AG04450 (cell line): ENCODE measurements at regions not wholly inside any gene's neighbourhood (a gene's known extent, or its start where the extent isn't known, plus 50 kb on each side); places are given as distances from the start of the nearest gene placed in this dataset.

Experiments used
- CTCF ChIA-PET: fragments of 300-600, 350-600 bp; formaldehyde crosslinking; extraction: SDS; loops from one replicate; lab custom pipeline; 2022; ENCODE audit warnings: antibody characterized with exemption, inconsistent platforms; lab: Charles Lee
- POLR2A ChIA-PET: fragments of 350-600 bp; formaldehyde crosslinking; extraction: SDS; loops from one replicate; lab custom pipeline; 2021; ENCODE audit warnings: antibody characterized with exemption, inconsistent platforms; lab: Yijun Ruan, JAX
- DNase-seq: peaks from one replicate; pipeline ENCODE4 v3.0.0-alpha.2; 2011; ENCODE audit warnings: low read depth, low spot score
- H3K27ac ChIP-seq: one replicate; pipeline ENCODE4 v1.5.1; 2012; ENCODE audit warnings: low read depth, low read length, control low read depth
- H3K27me3 ChIP-seq: one replicate; pipeline ENCODE4 v1.6.0; 2012; ENCODE audit warnings: low read length; ENCODE audit not compliant: control insufficient read depth, insufficient read depth
- H3K4me3 ChIP-seq: 2 replicates; pipeline ENCODE4 v1.5.1; 2011; ENCODE audit warnings: mild to moderate bottlenecking, low read depth, low read length, control low read depth
- H3K9me3 ChIP-seq: 2 replicates; pipeline ENCODE4 v1.5.1; 2012; ENCODE audit warnings: low read length; ENCODE audit not compliant: control insufficient read depth, insufficient read depth
- TF ChIP-seq, protein P1 (sequence below): IDR thresholded peaks from 2 replicates; pipeline ENCODE4 v1.5.1; 2011; ENCODE audit warnings: low read depth, low read length, control low read depth, inconsistent platforms

DNA sequence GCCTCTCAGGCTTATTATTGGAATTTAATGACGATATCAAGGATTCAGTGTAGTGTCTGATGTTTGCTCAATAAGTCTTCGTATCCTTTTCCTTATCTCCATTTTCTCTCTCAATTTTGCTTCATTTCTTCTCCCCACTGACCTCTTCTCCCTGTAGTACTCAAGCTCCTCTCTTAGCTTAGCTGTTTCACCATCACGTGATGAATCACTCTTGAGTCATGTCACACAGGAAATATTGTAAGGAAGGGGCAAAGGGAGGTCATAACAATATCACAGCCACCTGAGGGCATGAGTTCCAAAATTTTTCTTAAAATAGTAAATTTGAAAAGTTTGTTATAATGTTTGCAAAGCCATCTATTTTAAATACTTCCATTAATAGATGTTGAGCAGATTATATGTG is 392.2 kb upstream of the MARCKS start:
- no peaks in the 10 kb centered on the region for H3K9me3 ChIP-seq
- TF ChIP-seq, protein P1, sequence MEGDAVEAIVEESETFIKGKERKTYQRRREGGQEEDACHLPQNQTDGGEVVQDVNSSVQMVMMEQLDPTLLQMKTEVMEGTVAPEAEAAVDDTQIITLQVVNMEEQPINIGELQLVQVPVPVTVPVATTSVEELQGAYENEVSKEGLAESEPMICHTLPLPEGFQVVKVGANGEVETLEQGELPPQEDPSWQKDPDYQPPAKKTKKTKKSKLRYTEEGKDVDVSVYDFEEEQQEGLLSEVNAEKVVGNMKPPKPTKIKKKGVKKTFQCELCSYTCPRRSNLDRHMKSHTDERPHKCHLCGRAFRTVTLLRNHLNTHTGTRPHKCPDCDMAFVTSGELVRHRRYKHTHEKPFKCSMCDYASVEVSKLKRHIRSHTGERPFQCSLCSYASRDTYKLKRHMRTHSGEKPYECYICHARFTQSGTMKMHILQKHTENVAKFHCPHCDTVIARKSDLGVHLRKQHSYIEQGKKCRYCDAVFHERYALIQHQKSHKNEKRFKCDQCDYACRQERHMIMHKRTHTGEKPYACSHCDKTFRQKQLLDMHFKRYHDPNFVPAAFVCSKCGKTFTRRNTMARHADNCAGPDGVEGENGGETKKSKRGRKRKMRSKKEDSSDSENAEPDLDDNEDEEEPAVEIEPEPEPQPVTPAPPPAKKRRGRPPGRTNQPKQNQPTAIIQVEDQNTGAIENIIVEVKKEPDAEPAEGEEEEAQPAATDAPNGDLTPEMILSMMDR: no peak
- no peak for DNase-seq
- CTCF ChIA-PET: no interaction called here
- no peaks in the 10 kb centered on the region for H3K27me3 ChIP-seq
- POLR2A ChIA-PET: no interaction called here
- H3K4me3 ChIP-seq: no peak overlapping the region
- no peak overlapping the region for H3K27ac ChIP-seq

DNA sequence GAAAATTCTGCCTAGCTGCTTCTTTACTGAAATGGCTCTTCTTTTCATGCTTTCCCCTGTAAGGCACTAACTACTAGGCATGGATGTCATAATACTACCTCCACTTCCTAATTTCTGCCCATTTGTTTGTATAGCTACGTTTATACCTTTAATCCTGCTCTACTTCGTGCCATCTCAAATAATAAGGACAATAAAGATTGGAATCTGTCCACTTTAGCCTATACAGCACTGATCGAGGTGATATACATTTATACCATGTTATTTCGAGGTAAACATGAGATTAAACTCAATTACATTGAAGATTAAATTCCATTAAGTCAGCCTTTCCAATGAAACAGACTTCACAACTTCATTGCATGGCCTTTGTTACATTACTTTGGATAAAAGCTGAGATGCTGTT is 390.6 kb upstream of the MARCKS start:
- H3K27ac ChIP-seq: no peak overlapping the region
- no peaks in the 10 kb centered on the region for H3K9me3 ChIP-seq
- H3K27me3 ChIP-seq: no peaks in the 10 kb centered on the region
- no peak overlapping the region for H3K4me3 ChIP-seq
- TF ChIP-seq, protein P1: no peak
- ChIA-PET POLR2A (no interaction called here), CTCF (no interaction called here)
- no peak for DNase-seq

DNA sequence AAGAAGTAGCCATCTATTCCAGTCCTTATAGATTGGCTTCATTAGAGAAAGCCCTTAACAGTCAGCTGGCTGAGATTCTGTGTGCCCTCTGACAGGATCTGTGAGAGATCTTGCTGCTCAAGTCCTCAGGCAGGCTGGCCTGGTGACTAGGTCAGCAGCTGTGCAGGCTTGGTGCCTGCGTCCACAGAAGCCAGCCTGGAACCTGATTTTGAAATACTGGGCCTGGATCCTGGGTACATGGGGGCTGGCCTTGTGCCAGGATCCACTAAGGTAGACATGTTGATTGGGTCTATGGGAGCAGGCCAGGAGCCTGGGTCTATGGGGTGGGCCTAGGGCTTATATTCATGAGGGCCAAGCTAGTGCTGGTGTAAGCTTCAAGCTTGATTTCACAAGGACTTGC is 381.8 kb upstream of the MARCKS start:
- H3K27ac ChIP-seq: no peak overlapping the region
- H3K9me3 ChIP-seq: 0 out of 2 replicates have a peak, but pooled peaks cover 2% of the 10 kb centered on the region
- ChIA-PET POLR2A (no interaction called here), CTCF (no interaction called here)
- no peaks in the 10 kb centered on the region for H3K27me3 ChIP-seq
- no peak for DNase-seq
- TF ChIP-seq, protein P1: no peak
- H3K4me3 ChIP-seq: no peak overlapping the region

GRCh38 chr6:113476937-113477839 is 380.0 kb upstream of the MARCKS start:
- ChIA-PET CTCF (no interaction called here), POLR2A (no interaction called here)
- 0 out of 2 replicates have a peak, but pooled peaks cover 2% of the 10 kb centered on the region for H3K9me3 ChIP-seq
- H3K27me3 ChIP-seq: no peaks in the 10 kb centered on the region
- H3K4me3 ChIP-seq: no peak overlapping the region
- TF ChIP-seq, protein P1: no peak
- no peak overlapping the region for H3K27ac ChIP-seq
- no peak for DNase-seq

DNA sequence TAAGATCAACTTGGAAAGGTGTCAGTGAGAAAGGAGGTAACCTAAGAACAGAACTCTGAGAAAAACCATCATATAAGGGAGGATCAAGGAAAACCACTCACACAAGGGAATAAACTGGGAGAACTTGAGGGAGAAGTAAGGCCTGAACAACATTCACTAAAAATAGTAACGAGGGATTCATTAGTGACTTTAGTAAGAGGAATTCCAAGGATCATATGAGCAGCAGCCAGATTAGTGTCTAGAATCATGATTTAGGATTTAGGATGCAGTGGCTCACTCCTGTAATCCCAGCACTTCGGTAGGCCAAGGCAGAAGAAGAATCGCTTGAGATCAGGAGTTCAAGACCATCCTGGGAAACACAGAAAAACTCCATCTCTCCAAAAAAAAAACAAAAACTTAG is 376.5 kb upstream of the MARCKS start:
- CTCF ChIA-PET: no interaction called here
- no peak for DNase-seq
- POLR2A ChIA-PET: no interaction called here
- Histone ChIP-seq H3K9me3 (no peaks in the 10 kb centered on the region), H3K27ac (no peak overlapping the region), H3K27me3 (no peaks in the 10 kb centered on the region), H3K4me3 (no peak overlapping the region)
- TF ChIP-seq, protein P1: no peak
